Vagina (tissue), 2 donors: ENCODE measurements at regions not wholly inside any gene's neighbourhood (a gene's known extent, or its start where the extent isn't known, plus 50 kb on each side); places are given as distances from the start of the nearest gene placed in this dataset.

Experiments
- POLR2A ChIP-seq, 2 donors: fragments of 450-650 bp; IDR thresholded peaks; one replicate each; pipeline ENCODE4 v1.6.1; 2017; ENCODE audit warnings: antibody characterized with exemption in 2 of 2, mild to moderate bottlenecking in 2 of 2, moderate library complexity in 2 of 2
- POLR2AphosphoS5 ChIP-seq, 2 donors: sonication (generic); formaldehyde crosslinking; IDR thresholded peaks; one replicate each; pipeline ENCODE4 v1.9.0; 2017; ENCODE audit warnings: antibody characterized with exemption in 2 of 2, mild to moderate bottlenecking in 2 of 2, low read depth in 1 of 2; ENCODE audit not compliant: insufficient read depth in 1 of 2
- TF ChIP-seq, protein P1 (sequence below), 3 experiments: fragments of 450-650 bp in 2 of 3; fragments of 200-600 bp in 1 of 3; sonication (generic) in 1 of 3; IDR thresholded peaks; one replicate each; pipeline ENCODE4 v1.5.1; 2017 to 2019; ENCODE audit warnings: antibody characterized with exemption in 3 of 3, mild to moderate bottlenecking in 2 of 3, moderate library complexity in 2 of 3

GRCh38 chr9:18018661-18019060 is 439.8 kb downstream of the SH3GL2 start:
- TF ChIP-seq POLR2A (IDR thresholded peaks at IDR 0.05) (no peak), POLR2AphosphoS5 (IDR thresholded peaks at IDR 0.05; ENCODE audit: insufficient read depth in 1 of 2, low read depth in 1 of 2) (no peak)
- TF ChIP-seq, protein P1, sequence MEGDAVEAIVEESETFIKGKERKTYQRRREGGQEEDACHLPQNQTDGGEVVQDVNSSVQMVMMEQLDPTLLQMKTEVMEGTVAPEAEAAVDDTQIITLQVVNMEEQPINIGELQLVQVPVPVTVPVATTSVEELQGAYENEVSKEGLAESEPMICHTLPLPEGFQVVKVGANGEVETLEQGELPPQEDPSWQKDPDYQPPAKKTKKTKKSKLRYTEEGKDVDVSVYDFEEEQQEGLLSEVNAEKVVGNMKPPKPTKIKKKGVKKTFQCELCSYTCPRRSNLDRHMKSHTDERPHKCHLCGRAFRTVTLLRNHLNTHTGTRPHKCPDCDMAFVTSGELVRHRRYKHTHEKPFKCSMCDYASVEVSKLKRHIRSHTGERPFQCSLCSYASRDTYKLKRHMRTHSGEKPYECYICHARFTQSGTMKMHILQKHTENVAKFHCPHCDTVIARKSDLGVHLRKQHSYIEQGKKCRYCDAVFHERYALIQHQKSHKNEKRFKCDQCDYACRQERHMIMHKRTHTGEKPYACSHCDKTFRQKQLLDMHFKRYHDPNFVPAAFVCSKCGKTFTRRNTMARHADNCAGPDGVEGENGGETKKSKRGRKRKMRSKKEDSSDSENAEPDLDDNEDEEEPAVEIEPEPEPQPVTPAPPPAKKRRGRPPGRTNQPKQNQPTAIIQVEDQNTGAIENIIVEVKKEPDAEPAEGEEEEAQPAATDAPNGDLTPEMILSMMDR (IDR thresholded peaks at IDR 0.05), result no peak
